ENCODE measurements at regions not wholly inside any gene's neighbourhood (a gene's known extent, or its start where the extent isn't known, plus 50 kb on each side); places are given as distances from the start of the nearest gene placed in this dataset.

GRCh38 chr13:108407495-108407894 is 138.0 kb downstream of the TNFSF13B start:
- dilution Hi-C loops (cut with MboI; ENCODE audit: extremely low pct_ligation_motif_present, low sequenced_read_pairs) = no loop called here
- H3K9ac ChIP-seq (replicated peaks; ENCODE audit: extremely low read depth, insufficient read depth, low read length) = no peak overlapping the region
- no peaks in the 10 kb centered on the region for H3K9me1 ChIP-seq (replicated peaks; ENCODE audit: control insufficient read depth, extremely low read depth, insufficient read depth, low read length)
- no peak overlapping the region for H2AFZ ChIP-seq (ENCODE audit: low read depth, low read length)
- FAIRE-seq (no peak), DNase-seq (ENCODE audit: low read depth, low spot score) (no peak)
- ChIA-PET CTCF (no interaction called here), POLR2A (no interaction called here)
- H3K4me1 ChIP-seq (ENCODE audit: control insufficient read depth, extremely low read depth, insufficient read depth, low read length) = no peaks in the 10 kb centered on the region
- TF ChIP-seq FOS (IDR thresholded peaks at IDR 0.05; ENCODE audit: borderline replicate concordance, insufficient read depth, low read length) = no peak
- TF ChIP-seq MAX (IDR thresholded peaks at IDR 0.05; ENCODE audit: insufficient read depth, insufficient read length) = no peak
- no peak for TF ChIP-seq POLR2AphosphoS5 (IDR thresholded peaks at IDR 0.05; ENCODE audit: insufficient read depth, low read depth, low read length)
- no peak for TF ChIP-seq EZH2 (IDR thresholded peaks at IDR 0.05; ENCODE audit: borderline replicate concordance, low read depth, low read length, severe bottlenecking)
- TF ChIP-seq MYC (IDR thresholded peaks at IDR 0.05; ENCODE audit: low read depth, low read length) = no peak
- no peak for TF ChIP-seq POLR2A (IDR thresholded peaks at IDR 0.05; ENCODE audit: low read depth, low read length)
- TF ChIP-seq GATA2 (IDR thresholded peaks at IDR 0.05; ENCODE audit: insufficient read depth, insufficient read length, low read depth, low read length) = no peak
- TF ChIP-seq CTCF (IDR thresholded peaks at IDR 0.05; ENCODE audit: extremely low read depth in 1 of 2, insufficient read depth in 1 of 2, low read depth in 1 of 2, low read length in 2 of 2) = no peak
- TF ChIP-seq JUN (IDR thresholded peaks at IDR 0.05; ENCODE audit: borderline replicate concordance, insufficient read depth, insufficient read length, low read depth) = no peak
- H3K9me3 ChIP-seq (replicated peaks; ENCODE audit: control insufficient read depth, insufficient read depth, low read length) = peaks cover 2% of the 10 kb centered on the region
- H3K36me3 ChIP-seq (ENCODE audit: control insufficient read depth in 2 of 2, extremely low read depth in 1 of 2, insufficient read depth in 2 of 2, low read length in 2 of 2) = no peaks in the 10 kb centered on the region
- no peaks in the 10 kb centered on the region for H4K20me1 ChIP-seq (replicated peaks; ENCODE audit: control insufficient read depth, extremely low read depth, insufficient read depth, low read length)
- H3K4me3 ChIP-seq (replicated peaks in 1 of 3; ENCODE audit: insufficient read depth in 1 of 3, low read depth in 1 of 3, low read length in 3 of 3) = no peak overlapping the region
- intact Hi-C loops (cut with micrococcal nuclease) = no loop called here
- H3K4me2 ChIP-seq (ENCODE audit: insufficient read depth, low read length) = no peak overlapping the region
- no peaks in the 10 kb centered on the region for H3K79me2 ChIP-seq (ENCODE audit: control insufficient read depth, insufficient read depth, low read length)
- no peaks in the 10 kb centered on the region for H3K27me3 ChIP-seq (ENCODE audit: control insufficient read depth in 2 of 2, insufficient read depth in 2 of 2, low read length in 2 of 2)
- H3K27ac ChIP-seq (ENCODE audit: insufficient read depth, low read depth, low read length) = no peak overlapping the region
- BruUV-seq (replicated peaks) = no TSS peak
